Esophagus mucosa (tissue), 1 donor: ENCODE measurements at regions not wholly inside any gene's neighbourhood (a gene's known extent, or its start where the extent isn't known, plus 50 kb on each side); places are given as distances from the start of the nearest gene placed in this dataset.

Experiments
- ATAC-seq: fragments of 200-7000 bp; cut with Tn5 transposase; one replicate; pipeline ENCODE4 v1.9.1; 2020
- donor health status: DM: yes; HTN: yes; CAD: no.

GRCh38 chr2:129702416-129703176, 276.9 kb upstream of the RAB6C start:
- ATAC-seq: no peak

DNA sequence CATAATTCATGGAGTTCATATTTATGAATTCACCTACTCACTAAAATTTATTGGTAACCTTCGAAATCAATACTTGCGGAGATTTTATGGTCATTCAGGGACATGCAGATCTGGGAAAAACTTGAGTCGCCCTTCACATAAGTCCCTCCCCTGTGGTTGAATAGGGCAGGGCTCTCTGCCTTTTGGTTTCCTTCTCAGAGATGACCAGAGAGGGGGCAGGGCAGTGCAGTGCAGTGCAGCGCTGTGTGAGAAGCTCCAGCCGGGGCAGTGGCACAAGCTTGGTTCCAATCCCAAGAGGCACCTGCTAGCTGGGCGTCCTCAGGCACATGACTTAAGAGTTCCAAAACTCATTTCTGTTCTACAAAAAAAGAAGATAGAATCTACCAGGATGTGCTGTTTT, 274.4 kb upstream of the RAB6C start:
- no peak for ATAC-seq

- no peak for ATAC-seq
Observed at GRCh38 chr2:129707800-129708199, 271.7 kb upstream of the RAB6C start.

DNA sequence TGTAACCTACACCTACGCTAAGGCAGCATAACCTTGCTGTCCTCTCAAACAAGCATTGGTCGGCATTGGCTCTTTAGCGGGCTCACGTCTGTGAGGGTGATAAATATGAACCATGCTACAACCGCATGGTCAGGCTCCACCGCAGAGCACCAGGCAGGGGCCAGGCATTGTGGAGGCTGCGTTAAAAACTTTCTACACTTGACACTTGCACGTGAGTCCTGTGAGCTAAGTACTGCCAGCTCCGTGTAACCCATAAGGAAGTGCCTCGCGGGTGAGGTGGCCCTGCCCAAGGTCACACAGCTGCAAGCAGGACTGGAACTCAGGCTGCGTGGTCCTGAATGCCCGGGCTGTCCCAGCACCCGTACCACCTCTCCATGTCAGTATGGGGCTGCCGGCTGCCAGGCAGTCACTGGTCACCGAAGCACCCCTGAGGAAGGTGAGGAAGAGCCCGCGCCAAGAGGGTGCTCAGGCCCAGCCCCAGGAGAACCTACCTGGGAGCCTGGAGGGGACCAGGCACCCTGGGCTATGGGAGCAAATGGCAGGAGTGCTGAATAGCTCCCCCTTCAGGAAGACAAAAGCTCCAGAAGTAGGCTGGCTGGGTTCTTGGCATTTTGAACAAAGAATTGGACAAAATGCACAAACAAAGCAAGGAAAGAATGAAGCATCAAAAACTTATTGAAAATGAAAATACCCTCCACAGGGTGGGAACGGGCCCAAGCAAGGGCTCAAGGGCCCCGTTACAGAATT, 271.1 kb upstream of the RAB6C start:
- no peak for ATAC-seq

DNA sequence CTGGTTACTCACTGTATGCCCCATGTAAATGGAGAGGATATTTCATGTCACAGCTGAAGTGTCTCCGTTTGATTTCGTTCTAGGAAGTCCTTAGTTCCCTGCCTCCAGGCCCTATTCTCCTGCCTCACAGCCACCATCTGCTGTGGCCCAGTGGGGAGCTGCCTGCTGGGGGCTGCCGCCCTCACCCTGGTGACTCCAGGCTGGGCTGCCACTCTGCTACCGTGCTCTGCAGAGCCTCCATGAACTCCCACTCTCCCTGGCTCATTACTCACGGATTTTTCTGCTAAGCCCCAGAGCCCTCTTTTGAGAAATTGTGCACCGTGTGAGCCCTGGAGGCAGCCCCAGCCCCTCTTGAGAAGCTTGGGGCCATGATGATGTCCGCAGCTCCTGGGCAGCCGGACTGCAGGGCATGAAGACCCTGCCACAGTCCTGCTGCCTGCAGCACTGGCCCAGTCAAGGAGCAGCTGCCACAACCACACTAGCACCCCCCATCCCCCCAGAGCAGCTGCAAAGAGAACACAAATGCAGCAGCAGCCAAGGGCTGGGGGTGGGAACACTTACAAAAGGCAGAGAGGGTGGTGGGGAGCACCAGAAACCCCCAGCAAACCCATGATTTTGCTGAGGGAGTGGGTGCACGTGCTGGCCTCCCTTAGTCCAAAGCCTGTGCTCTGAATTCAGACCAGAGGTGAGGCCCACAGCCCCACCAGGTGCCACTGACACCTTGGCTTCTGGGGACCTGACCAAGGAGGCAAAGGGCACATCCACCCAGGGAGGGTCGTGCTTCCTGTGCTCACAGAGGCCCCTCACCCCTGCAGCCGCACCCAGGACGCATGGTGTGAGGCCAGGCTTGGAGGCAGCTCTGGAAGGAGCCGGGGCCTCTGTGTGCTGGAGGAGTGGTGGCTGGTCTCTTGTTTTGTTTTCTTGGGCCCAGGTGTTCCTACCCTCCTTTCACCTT, 270.2 kb upstream of the RAB6C start:
- ATAC-seq: no peak

DNA sequence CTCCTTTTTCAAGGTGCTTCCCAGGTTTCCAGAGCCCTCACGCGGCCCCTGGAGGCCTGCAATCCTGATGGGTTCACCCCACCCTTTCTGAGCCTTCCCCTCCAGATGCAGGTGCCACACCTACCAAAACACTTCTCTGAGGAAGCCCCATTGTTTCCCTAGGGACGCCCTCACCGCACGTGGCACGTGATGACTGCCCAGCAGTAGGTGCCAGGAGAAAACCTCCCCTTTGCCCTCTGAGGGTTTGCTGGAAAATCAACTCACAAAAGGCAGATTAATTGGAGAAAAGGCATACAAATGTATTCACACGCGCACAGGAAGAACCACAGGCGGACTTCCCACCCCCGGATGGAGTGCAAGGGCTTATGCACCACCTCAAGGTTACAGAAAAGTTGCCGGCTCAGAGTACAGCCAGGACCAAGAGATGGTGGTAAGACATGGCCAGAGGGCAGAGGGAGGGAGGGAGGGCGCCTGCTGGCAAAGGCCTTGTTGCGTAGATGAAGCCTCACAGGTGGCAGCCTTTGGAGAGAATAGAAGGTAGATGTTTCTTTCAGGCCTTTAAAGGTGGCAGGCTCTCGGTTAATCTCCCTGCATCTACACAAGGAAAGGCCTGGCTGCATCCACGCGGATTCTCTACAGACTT, 269.4 kb upstream of the RAB6C start:
- no peak for ATAC-seq

GRCh38 chr2:129710670-129711495, 268.6 kb upstream of the RAB6C start:
- ATAC-seq: no peak

DNA sequence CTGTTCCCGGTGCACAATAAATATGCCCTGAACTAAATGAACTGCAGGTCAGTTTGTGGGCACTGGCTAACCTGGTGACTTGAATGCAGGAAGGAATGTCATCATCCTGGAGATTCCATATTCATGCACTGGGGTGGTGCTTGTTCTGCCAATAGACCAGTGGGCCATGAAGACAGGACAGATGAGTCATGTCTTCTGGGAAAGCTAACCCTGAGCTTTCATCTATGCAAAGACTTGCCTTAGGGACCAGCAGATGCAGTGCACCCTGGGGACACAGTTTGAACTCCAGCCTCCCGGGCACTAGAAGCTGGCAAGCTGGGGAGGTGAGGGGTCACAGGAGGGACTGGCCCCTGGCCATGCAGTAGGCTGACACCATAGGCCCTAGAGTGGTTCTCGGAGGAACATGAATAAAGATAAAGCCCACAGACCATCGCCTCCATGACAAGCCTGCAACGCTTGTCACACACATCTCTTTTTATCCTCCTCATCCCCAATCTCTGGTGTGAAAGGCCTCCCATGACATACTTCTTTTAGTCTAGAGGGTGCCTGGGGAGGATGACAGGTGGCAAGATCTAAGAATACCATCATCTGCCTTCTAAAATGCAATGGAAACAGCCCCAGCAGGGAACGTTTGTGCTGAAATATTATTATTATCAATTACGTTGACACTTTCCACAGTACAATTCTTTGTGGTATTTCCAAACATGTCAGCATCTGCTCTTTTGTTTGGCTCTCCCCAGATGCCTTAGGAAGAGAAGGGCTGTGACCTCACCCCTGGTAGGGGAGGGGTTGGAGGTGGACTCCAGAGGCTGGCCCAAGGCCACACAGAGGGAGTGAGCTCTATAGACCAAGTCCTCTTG, 267.4 kb upstream of the RAB6C start:
- ATAC-seq: peak; percentile 19

GRCh38 chr2:129712676-129712985, 266.8 kb upstream of the RAB6C start:
- no peak for ATAC-seq

DNA sequence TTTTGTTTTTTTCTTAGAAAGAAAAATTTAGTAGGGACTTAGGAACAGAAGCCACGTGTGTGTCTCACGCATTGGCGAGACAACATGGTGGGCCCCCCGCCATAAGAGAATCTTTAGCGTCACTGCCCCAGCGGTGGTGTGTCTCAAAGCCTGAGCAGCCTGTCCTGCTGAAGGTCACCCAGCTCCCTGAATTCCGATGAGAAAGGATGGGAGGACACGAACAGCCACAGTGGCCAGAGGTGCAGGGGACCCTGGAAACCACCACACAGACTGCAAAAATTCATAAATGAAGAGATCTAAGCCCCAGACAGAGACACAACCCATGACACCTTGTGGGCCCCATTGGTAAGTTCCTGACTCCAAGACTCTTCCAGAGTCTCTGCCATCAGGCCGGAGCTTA, 266.1 kb upstream of the RAB6C start:
- no peak for ATAC-seq

DNA sequence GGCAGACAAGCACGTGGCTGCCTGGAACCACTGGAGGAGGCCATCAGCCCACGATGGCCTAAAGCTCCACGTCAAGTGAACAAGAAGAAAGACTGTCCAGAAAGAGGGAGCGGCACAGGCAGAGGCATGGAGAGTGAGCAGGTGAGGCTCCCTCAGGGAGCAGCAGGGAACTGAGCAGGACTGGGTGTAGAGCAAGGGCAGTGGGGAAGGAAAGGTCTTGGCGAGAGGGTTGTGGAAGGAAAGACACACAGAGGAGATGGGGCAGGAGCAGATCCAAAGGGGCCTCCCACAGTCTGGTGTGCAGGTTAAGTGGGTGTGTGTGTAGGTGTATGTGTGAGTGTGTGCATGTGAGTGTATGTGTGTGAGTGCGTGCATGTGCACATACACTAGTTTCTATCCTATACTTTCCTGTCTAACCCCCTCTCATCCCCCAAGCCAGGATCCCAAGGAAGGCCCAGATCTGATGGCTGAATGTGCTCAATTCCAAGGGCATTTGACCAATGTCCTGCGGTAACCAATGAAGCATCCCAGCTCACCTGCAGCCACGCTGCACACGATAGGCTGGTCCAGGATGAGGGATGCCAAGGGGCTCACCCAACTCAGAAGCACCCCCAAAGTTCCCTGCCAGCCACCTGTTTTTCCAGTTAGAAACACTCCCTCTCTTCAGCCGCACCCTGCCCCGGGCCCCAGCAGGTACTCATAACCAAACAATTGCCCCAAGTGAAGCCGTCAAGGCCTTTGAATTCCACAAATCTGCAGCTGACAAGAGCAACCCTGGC, 262.5 kb upstream of the RAB6C start:
- peak; percentile 62 for ATAC-seq

DNA sequence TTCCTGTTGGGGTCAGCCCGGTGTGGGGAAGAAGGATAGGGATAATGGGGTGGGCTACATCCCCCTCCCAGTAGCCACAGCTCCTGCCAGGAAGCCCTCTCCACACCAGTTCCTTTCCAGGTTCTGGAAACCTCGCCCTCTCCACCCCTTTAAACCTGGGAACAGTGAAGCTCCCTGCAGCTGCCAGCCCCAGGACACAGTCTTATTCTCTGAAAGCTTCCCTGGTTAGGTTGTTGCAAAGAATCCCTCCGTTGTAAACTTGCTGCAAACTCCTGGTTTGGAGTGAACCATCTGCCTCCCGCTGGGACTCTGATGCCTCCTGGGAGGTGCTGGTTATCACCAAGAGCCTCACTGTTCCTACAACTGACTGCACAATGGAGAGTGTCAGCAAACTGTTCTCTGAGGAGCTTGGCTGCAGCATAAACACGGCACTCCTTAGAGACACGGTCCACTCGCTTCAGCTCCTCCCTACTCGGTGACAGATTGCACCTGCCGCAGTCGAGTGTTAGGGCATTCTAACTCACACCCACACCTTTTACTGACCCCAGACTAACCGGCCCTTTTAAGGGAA, 261.8 kb upstream of the RAB6C start:
- peak; percentile 73 for ATAC-seq

GRCh38 chr2:129719335-129719734, 260.1 kb upstream of the RAB6C start:
- no peak for ATAC-seq

- no peak for ATAC-seq
Observed at GRCh38 chr2:129720360-129720759, 259.1 kb upstream of the RAB6C start.

DNA sequence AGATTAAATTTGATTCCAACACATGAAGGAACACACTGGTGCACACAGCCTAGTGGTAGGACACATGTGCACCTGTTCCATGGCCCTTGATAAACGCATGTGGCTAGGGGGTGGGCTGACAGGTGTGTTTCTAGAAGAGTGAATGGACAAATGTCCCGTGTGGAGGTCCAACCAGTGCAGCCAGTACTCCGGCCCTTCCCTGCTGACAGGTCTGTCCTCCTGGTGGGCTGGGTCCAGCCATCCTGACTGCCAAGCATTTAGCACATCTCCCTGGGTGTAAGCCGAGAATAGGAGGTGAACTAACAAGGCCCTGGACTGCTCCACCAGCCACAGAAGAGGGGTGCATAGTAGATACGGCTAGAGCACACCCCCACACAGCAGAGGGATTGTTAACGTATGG, 258.7 kb upstream of the RAB6C start:
- ATAC-seq: no peak

GRCh38 chr2:129721236-129721635, 258.2 kb upstream of the RAB6C start:
- ATAC-seq: no peak

DNA sequence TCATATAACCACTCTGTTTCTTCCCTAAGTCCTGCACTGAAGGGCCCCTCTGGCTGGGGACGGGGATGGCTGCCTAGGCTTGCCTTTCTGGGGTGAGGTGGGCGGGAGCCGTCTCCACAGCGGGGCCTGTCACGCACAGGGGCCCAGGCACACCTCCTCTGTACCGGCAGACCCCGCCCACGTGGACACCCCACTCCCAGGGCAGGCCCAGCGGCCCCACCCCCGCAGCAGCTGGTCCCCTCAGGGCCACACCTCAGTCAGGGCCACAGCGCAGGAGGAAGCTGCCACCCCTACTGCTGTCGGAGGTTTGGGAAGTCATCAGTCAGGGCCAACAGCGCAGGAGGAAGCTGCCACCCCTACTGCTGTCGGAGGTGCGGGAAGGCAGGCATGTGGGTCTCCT, 257.6 kb upstream of the RAB6C start:
- no peak for ATAC-seq

- no peak for ATAC-seq
Observed at GRCh38 chr2:129722306-129723019, 257.0 kb upstream of the RAB6C start.
